H1 (cell line): ENCODE measurements at regions not wholly inside any gene's neighbourhood (a gene's known extent, or its start where the extent isn't known, plus 50 kb on each side); places are given as distances from the start of the nearest gene placed in this dataset.
A peak's percentile ranks its signal among the peaks of the same experiment; 100 is the strongest.

Experiments used
- CTCF ChIA-PET: fragments of 300-600 bp; sonication (Branson Sonifier 250); formaldehyde crosslinking; loops from one replicate; lab custom pipeline; 2021; ENCODE audit not compliant: partially characterized antibody; lab: Charles Lee
- POLR2A ChIA-PET: fragments of 300-600 bp; sonication (Branson Sonifier 250); formaldehyde crosslinking; loops from one replicate; lab custom pipeline; 2021; ENCODE audit warnings: inconsistent platforms; ENCODE audit not compliant: partially characterized antibody; lab: Charles Lee
- DNase-seq, 2 experiments: peaks; one replicate each; pipeline versions ENCODE4 v3.0.0 to v3.0.0-alpha.2; 2010 to 2022; ENCODE audit warnings: low spot score in 2 of 2, low read depth in 1 of 2, mixed read lengths in 1 of 2
- FAIRE-seq: peaks from 2 replicates; lab custom pipeline; 2011; peaks lifted over from hg19 to GRCh38; lab: Jason Lieb, UNC
- H2AFZ ChIP-seq: 2 replicates; pipeline ENCODE4 v1.8.1; 2012; ENCODE audit warnings: low read length, inconsistent platforms
- H2AK5ac ChIP-seq: 2 replicates; pipeline ENCODE4 v1.6.1; 2013; ENCODE audit warnings: low read depth, low read length
- H2BK120ac ChIP-seq: replicated peaks from 2 replicates; pipeline ENCODE3; 2013; ENCODE audit warnings: low read depth, low read length, inconsistent platforms
- H2BK12ac ChIP-seq: 2 replicates; pipeline ENCODE4 v1.6.1; 2013; ENCODE audit warnings: low read depth, low read length
- H2BK15ac ChIP-seq: 2 replicates; pipeline ENCODE4 v1.6.1; 2013; ENCODE audit warnings: low read length
- H2BK20ac ChIP-seq: 2 replicates; pipeline ENCODE4 v1.6.1; 2013; ENCODE audit warnings: low read length
- H2BK5ac ChIP-seq: 2 replicates; pipeline ENCODE4 v1.6.1; 2013; ENCODE audit warnings: low read depth, low read length
- H3K14ac ChIP-seq: 2 replicates; pipeline ENCODE4 v1.6.1; 2013; ENCODE audit warnings: inconsistent platforms; ENCODE audit not compliant: insufficient read length
- H3K18ac ChIP-seq: 2 replicates; pipeline ENCODE4 v1.6.1; 2013; ENCODE audit warnings: low read length; ENCODE audit errors: extremely low read depth
- H3K23ac ChIP-seq: 2 replicates; pipeline ENCODE4 v1.6.1; 2013; ENCODE audit warnings: inconsistent platforms; ENCODE audit not compliant: insufficient read length
- H3K23me2 ChIP-seq: 2 replicates; pipeline ENCODE4 v1.6.1; 2013; ENCODE audit warnings: low read depth, low read length
- H3K27ac ChIP-seq: 2 replicates; pipeline ENCODE4 v1.6.1; 2011; ENCODE audit warnings: low read depth, low read length, inconsistent platforms
- H3K27me3 ChIP-seq, 4 experiments: replicated peaks in 1 of 4; 1 replicate in 1 of 4; 2 replicates in 3 of 4; pipeline versions ENCODE4 v1.6.1 to v1.8.1; 2011 to 2013; ENCODE audit warnings: low read length in 3 of 4, mild to moderate bottlenecking in 3 of 4, inconsistent platforms in 2 of 4, mixed read lengths in 2 of 4, moderate library complexity in 1 of 4; ENCODE audit not compliant: control insufficient read depth in 3 of 4, insufficient read depth in 3 of 4; ENCODE audit errors: extremely low read depth in 1 of 4
- H3K36me3 ChIP-seq, 4 experiments: 2 replicates each; pipeline versions ENCODE4 v1.6.1 to v1.8.1; 2011 to 2013; ENCODE audit warnings: mild to moderate bottlenecking in 4 of 4, low read length in 3 of 4, moderate library complexity in 2 of 4, control low read depth in 1 of 4, inconsistent platforms in 1 of 4; ENCODE audit not compliant: insufficient read depth in 4 of 4, control insufficient read depth in 2 of 4
- H3K4ac ChIP-seq: replicated peaks from 2 replicates; pipeline ENCODE3; 2013; ENCODE audit warnings: low read length, low read depth, mixed read lengths, inconsistent platforms; ENCODE audit not compliant: insufficient read length
- H3K4me1 ChIP-seq, 4 experiments: replicated peaks in 1 of 4; 1 replicate in 1 of 4; 2 replicates in 3 of 4; pipeline versions ENCODE4 v1.6.1 to v1.8.1; 2011 to 2013; ENCODE audit warnings: low read length in 3 of 4, inconsistent platforms in 2 of 4, mixed read lengths in 1 of 4; ENCODE audit not compliant: insufficient read depth in 4 of 4, control insufficient read depth in 3 of 4
- H3K4me2 ChIP-seq, 2 experiments: 2 replicates each; pipeline versions ENCODE4 v1.6.1 to v1.8.1; 2011 to 2013; ENCODE audit warnings: low read depth in 2 of 2, low read length in 2 of 2, control low read depth in 1 of 2, inconsistent platforms in 1 of 2, mild to moderate bottlenecking in 1 of 2; ENCODE audit not compliant: insufficient read depth in 1 of 2
- H3K4me3 ChIP-seq, 4 experiments: fragments of 200-600, 300-600 bp in 1 of 4; sonication (generic), shearing (Covaris generic), sonication (Bioruptor Twin) in 1 of 4; 2 replicates each; pipeline versions ENCODE4 v1.5.1 to v1.8.1; 2011 to 2016; ENCODE audit warnings: low read length in 4 of 4, low read depth in 3 of 4, control low read depth in 2 of 4, inconsistent platforms in 2 of 4, mild to moderate bottlenecking in 2 of 4, mixed read lengths in 1 of 4, moderate library complexity in 1 of 4; ENCODE audit not compliant: insufficient read depth in 2 of 4; ENCODE audit errors: extremely low read depth in 1 of 4
- H3K56ac ChIP-seq: replicated peaks from 2 replicates; pipeline ENCODE3; 2013; ENCODE audit warnings: low read depth, mild to moderate bottlenecking, mixed read lengths, low read length, inconsistent platforms; ENCODE audit not compliant: insufficient read length
- H3K79me1 ChIP-seq: 2 replicates; pipeline ENCODE4 v1.6.1; 2013; ENCODE audit warnings: low read depth, low read length, control low read depth
- H3K79me2 ChIP-seq, 2 experiments: 2 replicates each; pipeline versions ENCODE4 v1.6.1 to v1.8.1; 2012 to 2013; ENCODE audit warnings: low read length in 2 of 2, mild to moderate bottlenecking in 2 of 2, inconsistent platforms in 1 of 2; ENCODE audit not compliant: insufficient read depth in 2 of 2, control insufficient read depth in 1 of 2
- H3K9ac ChIP-seq, 4 experiments: replicated peaks in 1 of 4; 1 replicate in 1 of 4; 2 replicates in 3 of 4; pipeline versions ENCODE4 v1.6.1 to v1.8.1; 2011 to 2013; ENCODE audit warnings: low read depth in 3 of 4, low read length in 3 of 4, control low read depth in 2 of 4, mild to moderate bottlenecking in 2 of 4, moderate library complexity in 2 of 4, inconsistent platforms in 1 of 4; ENCODE audit errors: extremely low read depth in 1 of 4
- H3K9me3 ChIP-seq, 2 experiments: 2 replicates each; pipeline versions ENCODE4 v1.6.1 to v1.8.1; 2012 to 2013; ENCODE audit warnings: mild to moderate bottlenecking in 2 of 2, moderate library complexity in 2 of 2, control low read depth in 1 of 2, inconsistent platforms in 1 of 2, low read depth in 1 of 2, low read length in 1 of 2, mixed read lengths in 1 of 2; ENCODE audit not compliant: insufficient read depth in 2 of 2
- H4K20me1 ChIP-seq, 2 experiments: replicated peaks in 1 of 2; 2 replicates each; pipeline versions ENCODE3 to v1.8.1; 2011 to 2013; ENCODE audit warnings: inconsistent platforms in 2 of 2, low read length in 2 of 2, mild to moderate bottlenecking in 1 of 2; ENCODE audit not compliant: insufficient read depth in 2 of 2, control insufficient read depth in 1 of 2
- H4K5ac ChIP-seq: 2 replicates; pipeline ENCODE4 v1.6.1; 2013; ENCODE audit warnings: low read length, low read depth, mixed read lengths, inconsistent platforms; ENCODE audit not compliant: insufficient read length
- H4K8ac ChIP-seq: 2 replicates; pipeline ENCODE4 v1.8.0; 2013; ENCODE audit warnings: mild to moderate bottlenecking, moderate library complexity, low read length, inconsistent platforms; ENCODE audit not compliant: insufficient read depth; ENCODE audit errors: extremely low read depth
- H4K91ac ChIP-seq: replicated peaks from 2 replicates; pipeline ENCODE3; 2013; ENCODE audit warnings: low read length, mixed read lengths, inconsistent platforms; ENCODE audit not compliant: insufficient read length
- CEBPB ChIP-seq: IDR thresholded peaks from 2 replicates; pipeline ENCODE4 v1.6.1; 2012; ENCODE audit warnings: low read depth, low read length
- SAP30 ChIP-seq: fragments of 300-600 bp; sonication (generic); IDR thresholded peaks from 2 replicates; pipeline ENCODE4 v1.7.1; 2012; ENCODE audit warnings: low read length, moderate library complexity, mild to moderate bottlenecking, inconsistent platforms; ENCODE audit not compliant: insufficient read depth, insufficient replicate concordance
- SP1 ChIP-seq: IDR thresholded peaks from 2 replicates; pipeline ENCODE4 v1.6.1; 2011; ENCODE audit warnings: low read depth, low read length
- WGBS, 2 experiments: shearing (Covaris generic) in 1 of 2; methylation state at CpG; one replicate each; pipeline versions ENCODE4 v1.1.6 to v1.1.7; 2013 to 2015; ENCODE audit warnings: low lambda C conversion rate in 2 of 2, mixed read lengths in 2 of 2, inconsistent platforms in 1 of 2, low coverage in 1 of 2, missing lambda C conversion rate in 1 of 2; ENCODE audit not compliant: insufficient replicate concordance in 2 of 2, insufficient coverage in 1 of 2, insufficient read length in 1 of 2; ENCODE audit errors: extremely low coverage in 1 of 2, missing lambda C conversion rate in 1 of 2; 5-methylcytosine and 5-hydroxymethylcytosine counted together

DNA sequence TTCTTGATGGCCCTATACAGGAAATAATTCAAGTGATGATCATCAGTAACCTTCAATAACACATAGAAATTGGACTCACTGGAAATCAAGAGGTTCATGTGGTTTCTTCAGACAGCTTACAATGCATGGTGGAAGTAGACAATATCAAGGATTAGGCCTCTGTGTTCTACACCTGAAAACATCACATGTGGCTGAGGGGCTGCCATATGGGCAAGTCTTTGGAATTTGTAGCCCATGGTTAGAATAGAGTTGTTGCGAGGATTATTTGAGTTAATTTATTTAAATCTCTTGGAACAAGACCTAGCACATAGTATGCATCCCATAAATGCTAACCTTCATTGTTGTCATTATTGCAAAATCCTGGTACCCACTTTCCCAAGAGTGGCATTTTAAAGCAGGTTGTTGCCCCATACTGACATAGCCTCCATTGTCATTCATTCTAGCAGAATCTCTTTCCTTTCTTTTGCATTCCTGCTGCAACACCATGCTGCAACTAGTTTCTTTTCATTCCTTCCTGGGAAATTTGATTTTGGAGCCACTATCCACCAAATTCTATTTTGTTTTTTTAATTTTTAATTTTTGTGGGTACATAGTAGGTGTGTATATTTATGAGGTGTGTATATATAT lies 352.7 kb upstream of the NAV3 start:
- FAIRE-seq (peak; percentile 82), DNase-seq (no peak)
- no peaks in the 10 kb centered on the region for H3K79me2 ChIP-seq
- no peak overlapping the region for H3K4ac ChIP-seq
- no peak overlapping the region for H2BK5ac ChIP-seq
- H3K4me2 ChIP-seq: no peak overlapping the region; a peak in 1 of 4 replicates
- no peaks in the 10 kb centered on the region for H3K36me3 ChIP-seq
- no peak overlapping the region for H2BK15ac ChIP-seq
- H3K79me1 ChIP-seq: no peaks in the 10 kb centered on the region
- no peak overlapping the region for H3K9ac ChIP-seq
- H4K8ac ChIP-seq: no peak overlapping the region
- no peak overlapping the region for H3K14ac ChIP-seq
- 70% methylated on average over 1 of the region's 1 CpG; no CpG with 5 or more reads in 1 of the 2 experiments for WGBS, 2 experiments
- no peak overlapping the region for H3K56ac ChIP-seq
- no peaks in the 10 kb centered on the region for H4K20me1 ChIP-seq
- H3K18ac ChIP-seq: no peak overlapping the region
- CTCF ChIA-PET: no interaction called here
- no peak overlapping the region for H2AFZ ChIP-seq
- H3K4me1 ChIP-seq: peaks cover 0 to 8% (median 2%) of the 10 kb centered on the region in 4 experiments; a peak in 4 of 7 replicates
- no peaks in the 10 kb centered on the region for H3K9me3 ChIP-seq
- no peak overlapping the region for H3K4me3 ChIP-seq
- H3K23ac ChIP-seq: no peak overlapping the region
- no peak overlapping the region for H2AK5ac ChIP-seq
- H2BK12ac ChIP-seq: no peak overlapping the region
- H3K27ac ChIP-seq: no peak overlapping the region
- H3K23me2 ChIP-seq: no peaks in the 10 kb centered on the region
- no peak overlapping the region for H4K91ac ChIP-seq
- POLR2A ChIA-PET: no interaction called here
- no peak overlapping the region for H2BK20ac ChIP-seq
- H3K27me3 ChIP-seq: no peaks in the 10 kb centered on the region
- H4K5ac ChIP-seq: no peak overlapping the region
- no peak overlapping the region for H2BK120ac ChIP-seq
- 0 out of 2 replicates have a peak, but pooled peaks have one; percentile 30 for TF ChIP-seq SP1
- TF ChIP-seq SAP30: no peak
- peak; percentile 97 for TF ChIP-seq CEBPB
